ENCODE measurements at regions not wholly inside any gene's neighbourhood (a gene's known extent, or its start where the extent isn't known, plus 50 kb on each side); places are given as distances from the start of the nearest gene placed in this dataset.

DNA sequence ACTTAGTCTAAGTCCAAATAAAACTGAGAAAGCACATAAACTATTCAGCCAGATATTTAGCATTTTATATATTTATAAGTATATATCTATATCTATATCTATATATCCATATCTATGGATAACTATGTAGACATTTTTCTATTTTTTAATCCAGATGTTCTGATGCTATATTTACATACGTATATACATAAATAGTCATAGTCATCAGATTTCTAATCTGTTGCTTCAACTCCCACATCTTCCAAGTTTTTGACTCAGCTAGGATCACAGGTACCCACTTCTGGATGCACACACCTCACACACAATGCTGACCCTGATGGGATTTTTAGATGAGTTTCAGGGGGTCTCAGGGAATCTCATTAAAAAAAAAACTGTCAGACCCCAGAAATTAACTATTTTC lies 52.2 kb upstream of the ZC3H11B start:
- DNase-seq, result no peak

DNA sequence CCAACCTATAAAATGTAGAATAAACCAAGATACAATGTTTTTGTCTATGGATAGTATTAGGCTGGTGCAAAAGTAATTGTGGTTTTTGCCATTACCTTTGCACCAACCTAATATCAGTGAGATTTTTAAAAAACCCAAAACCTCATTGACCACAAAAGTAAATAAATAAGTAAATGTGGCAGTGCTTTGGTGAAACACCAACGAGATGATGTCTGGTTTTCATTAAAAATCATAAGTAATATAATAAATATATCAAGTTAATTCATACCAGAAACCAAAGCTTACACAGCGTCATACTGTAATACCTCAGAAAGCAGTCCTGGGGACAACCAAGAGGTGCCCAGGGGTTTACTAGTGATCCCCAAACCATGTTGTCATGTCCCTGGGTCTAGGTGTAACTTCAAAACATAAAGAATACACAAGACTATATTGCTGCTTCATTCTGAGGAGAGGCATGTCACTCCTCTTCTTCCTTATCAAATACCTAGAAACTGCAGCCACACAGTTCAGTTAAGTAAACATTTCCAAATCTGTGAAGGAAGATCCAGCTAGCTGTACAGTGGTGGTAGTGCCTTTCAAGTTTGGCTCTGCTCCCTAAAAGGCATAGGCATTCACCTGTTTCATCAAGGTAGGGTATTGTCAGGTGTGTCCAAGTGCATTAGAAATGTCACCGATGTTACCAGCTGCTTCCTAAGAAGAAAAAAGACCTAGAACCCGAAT lies 51.6 kb upstream of the ZC3H11B start:
- DNase-seq, result no peak
